B cell (primary cell): ENCODE measurements at regions not wholly inside any gene's neighbourhood (a gene's known extent, or its start where the extent isn't known, plus 50 kb on each side); places are given as distances from the start of the nearest gene placed in this dataset.

Experiments used
- ATAC-seq: fragments of 200-7000 bp; cut with Tn5 transposase; one replicate; pipeline ENCODE4 v1.10.0; 2021; ENCODE audit warnings: low read depth, mild to moderate bottlenecking, moderate number of reproducible peaks, moderate library complexity
- CTCF ChIA-PET: fragments of 350-600 bp; sonication (Branson Sonifier 250); formaldehyde crosslinking; loops from one replicate; lab custom pipeline; 2021; ENCODE audit warnings: antibody characterized with exemption, inconsistent platforms; lab: Charles Lee
- POLR2A ChIA-PET: fragments of 350-600 bp; sonication (Branson Sonifier 250); formaldehyde crosslinking; loops from one replicate; lab custom pipeline; 2021; ENCODE audit warnings: antibody characterized with exemption; lab: Charles Lee
- DNase-seq: peaks from one replicate; pipeline ENCODE4 v3.0.0; 2013
- H2AFZ ChIP-seq: 2 replicates; pipeline ENCODE4 v1.6.1; 2012; ENCODE audit warnings: mild to moderate bottlenecking, low read depth, low read length; ENCODE audit not compliant: insufficient read depth, poor library complexity, severe bottlenecking
- H3K27ac ChIP-seq, 2 donors: 1 replicate in 1 of 2; 2 replicates in 1 of 2; pipeline ENCODE4 v1.5.1; 2012 to 2013; ENCODE audit warnings: low read length in 2 of 2, mild to moderate bottlenecking in 2 of 2, moderate library complexity in 1 of 2
- H3K27me3 ChIP-seq, 4 experiments: fragments of 200-600 bp in 1 of 4; sonication (generic) in 1 of 4; replicated peaks in 1 of 4; 1 replicate in 2 of 4; 2 replicates in 2 of 4; pipeline versions ENCODE4 v1.6.1 to v1.7.0; 2013 to 2016; ENCODE audit warnings: low read length in 3 of 4, mild to moderate bottlenecking in 2 of 4, mixed read lengths in 1 of 4, moderate library complexity in 1 of 4; ENCODE audit not compliant: insufficient read depth in 4 of 4, control insufficient read depth in 3 of 4; ENCODE audit errors: control extremely low read depth in 1 of 4
- H3K36me3 ChIP-seq, 2 experiments: replicated peaks in 1 of 2; 1 replicate in 1 of 2; 2 replicates in 1 of 2; pipeline versions ENCODE4 v1.6.1 to v1.7.1; 2013; ENCODE audit warnings: low read length in 1 of 2; ENCODE audit not compliant: insufficient read depth in 2 of 2, control insufficient read depth in 1 of 2; ENCODE audit errors: control extremely low read depth in 1 of 2, extremely low read depth in 1 of 2
- H3K4me1 ChIP-seq, 2 donors: fragments of 200-600 bp in 1 of 2; sonication (generic) in 1 of 2; 1 replicate in 1 of 2; 2 replicates in 1 of 2; pipeline versions ENCODE4 v1.5.1 to v1.6.1; 2013 to 2017; ENCODE audit warnings: low read length in 2 of 2; ENCODE audit not compliant: control insufficient read depth in 2 of 2, insufficient read depth in 2 of 2
- H3K4me2 ChIP-seq: replicated peaks from 2 replicates; pipeline ENCODE3; 2012; ENCODE audit warnings: mild to moderate bottlenecking, low read depth, low read length; ENCODE audit not compliant: poor library complexity, severe bottlenecking
- H3K4me3 ChIP-seq, 5 experiments: fragments of 200-600 bp in 1 of 5; sonication (generic) in 1 of 5; 1 replicate in 3 of 5; 2 replicates in 2 of 5; pipeline versions ENCODE4 v1.5.1 to v1.7.0; 2011 to 2016; ENCODE audit warnings: low read length in 4 of 5, mild to moderate bottlenecking in 4 of 5, low read depth in 2 of 5, control low read depth in 1 of 5, moderate library complexity in 1 of 5; ENCODE audit not compliant: insufficient read depth in 1 of 5; ENCODE audit errors: control extremely low read depth in 1 of 5, extremely low read depth in 1 of 5
- H3K79me2 ChIP-seq: fragments of 200-600 bp; sonication (generic); one replicate; pipeline ENCODE4 v1.6.0; 2016; ENCODE audit warnings: low read length; ENCODE audit not compliant: control insufficient read depth, insufficient read depth
- H3K9ac ChIP-seq: fragments of 200-600 bp; sonication (generic); 2 replicates; pipeline ENCODE4 v1.6.1; 2017; ENCODE audit warnings: mild to moderate bottlenecking, low read length, moderate library complexity
- H3K9me3 ChIP-seq, 3 donors: one replicate each; pipeline versions ENCODE4 v1.6.1 to v1.7.1; 2013; ENCODE audit warnings: low read length in 2 of 3; ENCODE audit not compliant: control insufficient read depth in 2 of 3, insufficient read depth in 1 of 3; ENCODE audit errors: control extremely low read depth in 1 of 3
- H4K20me1 ChIP-seq: 2 replicates; pipeline ENCODE4 v1.6.0; 2012; ENCODE audit warnings: mild to moderate bottlenecking, low read length; ENCODE audit not compliant: insufficient read depth, control insufficient read depth, poor library complexity, severe bottlenecking
- H3K27ac Mint-ChIP-seq: one replicate; pipeline ENCODE4 v1.8.0; 2021; ENCODE audit warnings: mixed read lengths
- H3K27me3 Mint-ChIP-seq: one replicate; pipeline ENCODE4 v1.8.0; 2021; ENCODE audit warnings: mixed read lengths
- H3K4me1 Mint-ChIP-seq: one replicate; pipeline ENCODE4 v1.8.0; 2021; ENCODE audit warnings: mixed read lengths
- H3K4me3 Mint-ChIP-seq: one replicate; pipeline ENCODE4 v1.8.0; 2021; ENCODE audit warnings: mixed read lengths
- H3K9me3 Mint-ChIP-seq: one replicate; pipeline ENCODE4 v1.8.0; 2022; ENCODE audit warnings: mixed read lengths; ENCODE audit not compliant: insufficient read depth
- EZH2 ChIP-seq: IDR thresholded peaks from 2 replicates; pipeline ENCODE4 v1.6.1; 2012; ENCODE audit warnings: borderline replicate concordance, low read depth, mild to moderate bottlenecking, moderate library complexity, low read length; ENCODE audit not compliant: insufficient read depth, poor library complexity, severe bottlenecking
- WGBS: methylation state at CpG from one replicate; pipeline ENCODE4 v1.1.5; 2013; ENCODE audit warnings: missing lambda C conversion rate; ENCODE audit not compliant: insufficient coverage; 5-methylcytosine and 5-hydroxymethylcytosine counted together
- intact Hi-C: fragments of 100-400 bp; cut with micrococcal nuclease; formaldehyde crosslinking; loops from one replicate; pipeline ENCODE4 v1.10.0; 2022
- TF ChIP-seq, protein P1 (sequence below): fragments of 200-600 bp; IDR thresholded peaks from one replicate; pipeline ENCODE4 v1.8.0; 2022; ENCODE audit warnings: antibody characterized with exemption, mild to moderate bottlenecking

DNA sequence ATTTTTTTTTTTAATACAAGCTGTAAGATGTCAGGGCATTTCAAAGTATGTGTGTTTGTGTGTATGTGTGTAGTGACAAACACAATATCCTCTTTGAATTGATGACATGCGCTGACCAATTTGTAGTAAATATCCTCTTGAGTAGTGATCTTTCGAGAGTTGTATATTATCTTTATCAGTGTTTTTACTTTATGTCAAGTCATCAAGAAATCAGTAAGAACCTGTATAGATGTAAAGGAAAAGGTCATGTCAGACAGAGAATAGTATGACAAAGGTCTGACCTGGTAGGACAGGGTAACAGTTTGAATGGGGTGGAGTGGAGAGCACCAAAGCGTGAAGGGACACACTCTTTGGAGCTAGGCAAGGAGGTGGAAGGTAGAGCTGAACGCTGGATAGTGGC is 1931.4 kb upstream of the CELF4 start:
- Mint-ChIP-seq H3K27ac (no peak overlapping the region), H3K27me3 (no peaks in the 10 kb centered on the region), H3K4me3 (no peak overlapping the region), H3K9me3 (peaks cover 7% of the 10 kb centered on the region), H3K4me1 (no peaks in the 10 kb centered on the region)
- POLR2A ChIA-PET = no interaction called here
- H3K27ac ChIP-seq = no peak overlapping the region
- no peaks in the 10 kb centered on the region for H3K27me3 ChIP-seq
- CTCF ChIA-PET = no interaction called here
- H2AFZ ChIP-seq = no peak overlapping the region
- no peak overlapping the region for H3K9ac ChIP-seq
- H3K79me2 ChIP-seq = no peaks in the 10 kb centered on the region
- no peaks in the 10 kb centered on the region for H4K20me1 ChIP-seq
- DNase-seq (no peak), ATAC-seq (no peak)
- intact Hi-C loops = no loop called here
- no peak overlapping the region for H3K4me3 ChIP-seq
- H3K4me2 ChIP-seq = no peak overlapping the region
- no peaks in the 10 kb centered on the region for H3K9me3 ChIP-seq
- no peaks in the 10 kb centered on the region for H3K36me3 ChIP-seq
- no peaks in the 10 kb centered on the region for H3K4me1 ChIP-seq
- TF ChIP-seq EZH2 = no peak
- TF ChIP-seq, protein P1, sequence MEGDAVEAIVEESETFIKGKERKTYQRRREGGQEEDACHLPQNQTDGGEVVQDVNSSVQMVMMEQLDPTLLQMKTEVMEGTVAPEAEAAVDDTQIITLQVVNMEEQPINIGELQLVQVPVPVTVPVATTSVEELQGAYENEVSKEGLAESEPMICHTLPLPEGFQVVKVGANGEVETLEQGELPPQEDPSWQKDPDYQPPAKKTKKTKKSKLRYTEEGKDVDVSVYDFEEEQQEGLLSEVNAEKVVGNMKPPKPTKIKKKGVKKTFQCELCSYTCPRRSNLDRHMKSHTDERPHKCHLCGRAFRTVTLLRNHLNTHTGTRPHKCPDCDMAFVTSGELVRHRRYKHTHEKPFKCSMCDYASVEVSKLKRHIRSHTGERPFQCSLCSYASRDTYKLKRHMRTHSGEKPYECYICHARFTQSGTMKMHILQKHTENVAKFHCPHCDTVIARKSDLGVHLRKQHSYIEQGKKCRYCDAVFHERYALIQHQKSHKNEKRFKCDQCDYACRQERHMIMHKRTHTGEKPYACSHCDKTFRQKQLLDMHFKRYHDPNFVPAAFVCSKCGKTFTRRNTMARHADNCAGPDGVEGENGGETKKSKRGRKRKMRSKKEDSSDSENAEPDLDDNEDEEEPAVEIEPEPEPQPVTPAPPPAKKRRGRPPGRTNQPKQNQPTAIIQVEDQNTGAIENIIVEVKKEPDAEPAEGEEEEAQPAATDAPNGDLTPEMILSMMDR = no peak
- WGBS = 84% methylated on average over 2 of the region's 4 CpGs

DNA sequence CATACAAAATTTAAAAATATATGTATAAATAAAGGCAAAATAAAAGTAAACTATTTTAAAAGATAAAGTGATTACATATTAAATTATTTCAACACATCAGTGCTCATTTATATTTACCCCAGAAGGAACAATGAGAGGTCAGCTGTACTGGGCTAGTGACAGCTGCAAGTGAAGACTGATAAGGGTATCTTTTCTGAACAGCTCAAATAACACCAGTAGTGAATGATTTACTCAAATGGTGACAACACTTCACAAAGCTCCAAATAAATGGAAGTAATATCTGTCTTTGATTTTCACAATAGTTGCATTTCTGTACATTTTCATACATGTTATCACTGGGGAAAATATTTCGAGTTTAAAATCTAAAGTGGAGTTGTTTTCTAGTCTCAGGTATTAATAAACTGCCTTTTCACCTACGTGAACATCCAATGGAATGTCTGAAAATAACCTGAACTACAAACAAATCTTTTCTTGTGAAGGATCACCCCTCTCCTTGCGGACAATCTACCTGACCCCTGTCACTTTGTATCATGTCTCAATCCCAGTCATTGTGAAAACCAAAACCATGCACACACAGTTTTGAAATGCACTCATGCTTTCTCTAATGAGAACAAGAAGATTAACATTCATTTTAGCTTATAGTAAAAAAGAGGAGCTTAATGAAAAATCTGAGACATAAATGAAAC is 1928.8 kb upstream of the CELF4 start:
- no peaks in the 10 kb centered on the region for H3K4me1 ChIP-seq
- no peaks in the 10 kb centered on the region for H3K4me1 Mint-ChIP-seq
- ChIA-PET POLR2A (no interaction called here), CTCF (no interaction called here)
- H3K27me3 Mint-ChIP-seq = no peaks in the 10 kb centered on the region
- H3K9me3 Mint-ChIP-seq = peaks cover 10% of the 10 kb centered on the region
- no peaks in the 10 kb centered on the region for H3K27me3 ChIP-seq
- no peak overlapping the region for H2AFZ ChIP-seq
- H3K36me3 ChIP-seq = no peaks in the 10 kb centered on the region
- H3K27ac Mint-ChIP-seq = no peak overlapping the region
- H3K4me3 Mint-ChIP-seq = no peak overlapping the region
- TF ChIP-seq, protein P1 = no peak
- no peak for TF ChIP-seq EZH2
- no peak overlapping the region for H3K9ac ChIP-seq
- no peaks in the 10 kb centered on the region for H4K20me1 ChIP-seq
- H3K79me2 ChIP-seq = no peaks in the 10 kb centered on the region
- peaks cover 0 to 3% (median 0%) of the 10 kb centered on the region in 3 donors for H3K9me3 ChIP-seq
- no peak overlapping the region for H3K4me3 ChIP-seq
- no peak overlapping the region for H3K27ac ChIP-seq
- intact Hi-C loops = no loop called here
- no peak for ATAC-seq
- WGBS = 75% methylated on average over 2 of the region's 3 CpGs
- no peak for DNase-seq
- H3K4me2 ChIP-seq = no peak overlapping the region
